Fibroblast of skin of abdomen (primary cell): ENCODE measurements at regions not wholly inside any gene's neighbourhood (a gene's known extent, or its start where the extent isn't known, plus 50 kb on each side); places are given as distances from the start of the nearest gene placed in this dataset.

Source experiments
- DNase-seq: peaks from one replicate; pipeline ENCODE4 v3.0.0-alpha.2; 2013

DNA sequence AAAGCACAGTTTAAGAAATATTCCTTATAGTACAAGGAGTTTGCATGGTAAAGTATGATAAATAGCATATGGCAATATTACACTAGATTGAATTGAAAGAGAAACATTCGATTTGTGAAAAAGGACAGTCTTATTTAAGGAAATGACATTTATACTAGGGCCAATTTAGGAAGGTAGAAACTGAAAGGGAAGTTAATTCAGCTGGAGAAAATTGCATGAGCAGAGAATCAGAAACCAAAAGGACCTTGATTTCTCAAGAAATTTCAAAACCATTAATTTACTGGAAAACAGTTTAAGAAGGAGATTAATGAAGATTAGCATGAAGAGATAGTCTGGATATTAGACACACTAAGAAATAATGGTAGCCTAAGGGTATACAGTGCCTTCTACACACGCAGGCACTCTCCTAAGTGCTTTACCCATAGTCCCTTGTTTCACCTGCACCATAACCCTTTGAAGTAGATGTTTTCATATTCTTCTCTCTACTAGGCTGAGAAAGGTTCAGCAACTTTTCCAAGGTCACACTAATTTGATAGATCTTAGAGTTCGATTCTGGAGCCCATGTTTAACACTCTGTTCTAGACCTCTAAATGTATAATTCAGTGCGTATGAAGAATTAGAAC, 259.1 kb upstream of the SLIT2 start:
- no peak for DNase-seq

DNA sequence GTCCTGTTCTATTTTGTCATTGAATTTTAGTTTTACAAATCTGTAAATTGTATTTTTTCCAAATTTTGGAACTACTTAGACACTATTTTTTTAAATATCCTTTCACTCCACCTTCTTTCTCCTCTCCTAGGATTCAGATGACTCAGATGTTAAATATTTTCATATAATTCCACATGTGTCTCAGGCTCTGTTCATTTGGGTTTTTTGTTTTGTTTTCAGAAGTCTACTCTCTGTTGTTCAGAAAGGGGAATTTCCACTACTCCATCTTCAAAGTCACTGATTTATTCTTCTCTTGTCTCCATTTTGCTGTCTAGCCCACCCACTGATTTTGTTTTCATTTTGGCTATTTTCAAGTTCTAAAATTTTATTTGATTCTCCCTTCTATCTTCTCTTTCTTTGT, 264.0 kb upstream of the SLIT2 start:
- peak; percentile 80 for DNase-seq

DNA sequence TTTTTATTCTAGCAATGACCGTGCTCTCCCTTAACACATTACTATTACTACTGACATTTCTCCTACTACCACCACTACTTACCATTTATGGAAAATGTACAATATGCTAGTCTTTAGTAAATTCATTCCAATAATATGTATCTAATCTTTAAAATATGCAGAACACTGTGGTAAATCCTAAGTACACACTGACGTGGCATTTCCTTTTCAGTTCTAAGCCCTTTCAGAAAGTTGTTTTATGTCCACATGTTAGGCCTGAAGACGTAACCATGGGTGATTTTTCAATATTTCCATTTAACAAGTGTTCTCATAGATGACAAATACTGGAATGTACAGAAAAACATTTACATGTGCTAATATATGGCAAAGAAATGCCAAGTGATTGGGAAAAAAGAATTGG, 268.6 kb upstream of the SLIT2 start:
- DNase-seq, result peak; percentile 99

DNA sequence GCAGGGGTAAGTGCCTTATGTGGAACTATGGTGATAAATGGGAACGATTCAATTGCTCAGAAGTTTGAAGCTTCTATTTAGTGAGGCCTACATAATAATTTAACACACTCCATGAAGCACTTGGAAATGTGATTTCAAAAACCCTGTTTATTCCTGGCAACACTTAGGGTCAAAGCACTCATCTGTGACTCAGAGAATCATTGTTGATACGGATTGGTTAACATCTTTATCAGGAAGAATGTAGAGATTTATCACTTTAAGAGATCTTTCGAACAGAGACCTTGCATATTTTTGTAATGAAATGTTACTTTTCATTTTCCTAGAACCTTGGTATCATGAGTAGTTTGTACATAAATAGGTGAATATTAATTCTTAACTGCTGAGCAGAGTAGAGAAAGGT, 269.1 kb upstream of the SLIT2 start:
- DNase-seq, result peak; percentile 82

DNA sequence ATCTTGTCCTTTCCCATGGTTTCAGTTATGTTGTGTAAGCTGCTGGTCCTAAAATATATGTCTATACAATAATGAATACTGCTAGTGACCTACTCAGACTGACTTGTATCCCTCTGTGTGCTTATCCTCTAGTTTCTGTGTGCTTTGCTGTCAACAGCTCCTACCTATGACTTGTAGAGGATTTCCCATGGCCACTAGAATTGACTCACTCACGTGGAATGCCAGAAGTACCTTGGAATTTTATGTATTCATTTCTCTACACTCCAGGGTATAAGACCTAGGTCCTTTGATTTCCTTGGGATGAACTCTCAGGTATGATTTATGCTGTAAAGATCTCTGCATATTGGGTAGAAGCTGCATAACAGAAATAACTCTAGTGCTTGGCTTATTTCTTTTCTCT, 279.9 kb upstream of the SLIT2 start:
- DNase-seq, result peak; percentile 58

DNA sequence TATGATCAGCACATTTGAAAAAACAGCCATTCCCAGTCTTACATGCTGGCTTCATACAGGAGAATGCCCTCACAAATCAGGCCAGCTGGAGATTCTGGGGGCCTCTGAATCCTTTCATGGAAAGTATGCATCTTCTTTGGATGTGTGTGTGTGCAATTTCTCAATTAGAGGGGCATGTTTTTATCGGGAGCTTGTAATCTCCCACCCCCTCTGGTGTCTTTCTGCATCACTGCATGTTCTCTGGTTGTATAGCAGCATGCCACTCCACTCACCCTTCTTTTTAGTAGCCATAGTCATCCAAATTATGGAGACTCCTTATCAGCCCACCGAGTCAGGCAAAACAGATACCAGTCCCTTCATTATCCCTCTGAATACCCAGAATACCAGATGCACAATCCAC, 282.2 kb upstream of the SLIT2 start:
- no peak for DNase-seq

DNA sequence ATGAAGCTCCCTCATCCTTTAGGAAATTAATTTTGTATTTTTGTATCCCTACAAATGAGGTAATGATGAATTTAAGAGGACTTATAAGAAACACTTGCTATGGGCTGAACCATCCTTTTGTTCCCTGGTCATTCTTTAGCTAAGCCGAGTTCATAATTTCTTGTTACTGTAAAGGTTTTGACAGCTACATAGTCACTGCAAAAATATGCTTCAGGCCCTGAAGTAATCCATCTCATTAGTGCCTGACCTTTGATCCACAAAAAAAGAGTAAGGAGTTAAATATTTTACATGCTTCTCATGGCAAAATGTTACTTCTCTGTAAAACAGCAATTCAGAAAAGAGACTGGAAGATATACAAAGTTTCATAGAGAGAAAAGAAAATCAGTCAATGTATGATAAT, 290.6 kb upstream of the SLIT2 start:
- peak; percentile 92 for DNase-seq

DNA sequence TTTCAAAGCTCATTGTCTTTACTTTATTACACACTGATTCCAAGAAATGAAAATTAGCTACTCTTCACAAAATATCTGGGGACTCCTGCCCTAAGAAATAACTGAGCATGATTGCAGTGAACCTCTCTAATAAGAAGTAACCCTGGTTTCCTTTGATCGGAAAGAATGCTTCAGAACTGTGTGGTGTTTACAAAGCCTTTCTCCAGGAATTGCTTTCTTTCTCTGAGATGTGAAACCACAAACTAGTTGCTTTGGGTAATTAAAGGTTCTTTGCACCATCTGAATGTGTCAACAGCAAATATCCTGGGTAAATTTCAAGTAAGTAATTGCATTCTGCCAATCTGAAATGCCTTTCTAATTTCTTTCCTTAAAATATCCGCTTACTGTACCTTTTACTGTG, 292.9 kb upstream of the SLIT2 start:
- DNase-seq, result no peak

DNA sequence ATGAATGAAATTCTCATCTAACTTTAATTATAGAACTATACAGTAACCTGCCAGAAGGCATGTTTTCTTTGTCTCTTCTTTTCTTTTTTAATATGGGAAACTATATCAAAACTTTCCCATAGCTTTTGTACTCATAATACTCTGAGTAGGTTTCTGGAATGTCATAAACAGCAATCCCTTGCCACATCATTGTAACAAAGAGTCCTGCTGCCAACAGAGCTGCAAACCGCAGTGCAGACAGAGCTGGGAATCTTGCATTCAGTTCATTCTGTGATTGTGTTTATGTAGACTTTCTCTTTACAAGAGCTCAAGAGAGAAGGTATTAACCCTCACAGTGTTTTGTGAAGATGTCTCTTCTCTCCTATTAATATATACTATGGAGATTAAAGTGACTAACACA, 304.4 kb upstream of the SLIT2 start:
- DNase-seq, result peak; percentile 66

DNA sequence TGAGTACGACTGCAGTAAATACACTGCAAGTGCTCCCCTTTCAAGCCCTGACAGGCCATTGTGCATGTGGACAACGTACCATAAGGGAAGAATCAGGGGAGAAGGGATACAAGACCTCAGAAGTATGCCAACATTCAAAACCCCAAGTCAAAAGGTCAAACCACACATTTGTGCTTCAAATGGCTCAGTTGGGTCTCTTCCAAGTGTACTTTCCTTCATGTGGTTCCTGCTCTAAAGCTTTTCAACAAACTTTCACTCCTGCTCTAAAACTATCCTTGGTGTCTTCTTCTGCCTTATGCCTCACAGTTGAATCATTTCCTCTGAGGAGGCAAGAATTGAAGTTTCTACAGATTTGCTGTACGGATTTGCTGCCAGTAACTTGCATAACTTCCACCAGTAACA, 305.7 kb upstream of the SLIT2 start:
- DNase-seq, result peak; percentile 99

DNA sequence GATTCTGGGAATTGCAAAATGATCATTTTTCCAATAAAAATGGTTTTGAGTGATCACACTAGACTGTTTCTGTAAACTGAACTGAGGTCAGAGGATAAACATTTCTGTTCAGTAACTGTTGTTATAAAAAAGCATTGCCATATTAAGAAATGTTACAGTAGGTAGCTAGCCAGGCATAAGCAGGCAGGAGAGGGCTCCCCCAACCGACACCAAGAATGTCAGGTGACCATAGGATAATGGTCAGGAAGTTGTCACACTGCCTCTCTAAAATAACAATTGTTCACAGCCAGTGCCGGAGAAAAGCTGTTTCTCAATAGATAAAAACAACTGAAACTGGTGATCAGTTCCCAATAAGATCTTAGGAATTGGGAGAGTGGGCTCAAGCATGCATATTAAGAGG, 306.2 kb upstream of the SLIT2 start:
- DNase-seq, result no peak

DNA sequence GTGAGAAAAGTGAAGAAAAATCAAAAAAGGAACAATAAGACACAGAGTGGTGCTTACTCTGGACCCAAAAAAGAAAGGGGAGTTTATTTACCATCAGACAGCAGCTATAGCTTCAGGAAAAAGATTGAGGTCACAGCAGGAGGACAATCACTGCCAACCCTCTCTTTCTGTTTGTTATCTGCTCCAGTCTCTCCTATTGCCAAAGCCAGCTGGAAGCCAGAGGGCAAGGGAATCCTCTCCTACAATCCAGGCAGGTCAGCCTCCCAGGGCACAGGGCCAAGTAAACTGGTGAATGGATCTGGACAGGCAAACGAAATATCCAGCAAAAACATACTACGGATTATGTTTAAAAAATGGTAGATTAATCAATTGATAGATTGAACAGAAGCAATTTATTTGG, 306.9 kb upstream of the SLIT2 start:
- DNase-seq, result no peak

DNA sequence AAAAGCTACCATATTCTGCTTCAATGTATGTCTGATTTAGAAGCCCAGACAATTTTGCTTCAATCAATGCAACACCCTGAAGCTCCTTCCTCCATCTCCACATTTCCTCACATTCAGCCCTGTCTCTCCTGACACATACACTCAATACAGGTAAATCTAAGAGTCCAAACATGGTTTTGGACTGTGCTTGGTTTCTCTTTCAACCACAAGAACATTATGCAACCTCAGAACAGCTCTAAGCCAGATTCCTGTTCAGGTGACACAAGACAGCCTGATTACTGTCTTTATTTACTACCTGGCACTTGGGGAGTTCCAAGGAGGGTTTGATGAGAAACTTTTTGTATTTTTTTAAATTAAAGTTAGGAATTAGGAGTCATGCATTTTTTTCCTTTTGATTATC, 307.5 kb upstream of the SLIT2 start:
- DNase-seq, result no peak

DNA sequence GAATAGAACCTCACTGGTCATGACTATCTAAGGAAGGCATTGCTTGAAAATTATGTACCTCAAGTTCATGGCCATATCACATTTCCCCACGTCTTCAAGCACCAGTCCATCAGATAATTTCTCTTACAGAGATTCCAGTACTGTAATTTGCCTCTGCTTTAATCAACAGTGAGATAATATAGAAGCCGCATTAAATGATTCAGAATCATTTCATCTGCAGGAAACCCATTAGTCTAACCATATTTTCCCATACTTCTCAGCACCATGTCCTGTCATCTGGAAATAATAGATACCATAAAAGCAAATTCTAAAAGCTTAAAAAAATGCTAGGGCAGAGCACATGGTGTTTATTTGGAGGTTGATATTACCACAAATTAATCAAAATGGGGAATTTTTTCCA, 310.3 kb upstream of the SLIT2 start:
- peak; percentile 76 for DNase-seq

DNA sequence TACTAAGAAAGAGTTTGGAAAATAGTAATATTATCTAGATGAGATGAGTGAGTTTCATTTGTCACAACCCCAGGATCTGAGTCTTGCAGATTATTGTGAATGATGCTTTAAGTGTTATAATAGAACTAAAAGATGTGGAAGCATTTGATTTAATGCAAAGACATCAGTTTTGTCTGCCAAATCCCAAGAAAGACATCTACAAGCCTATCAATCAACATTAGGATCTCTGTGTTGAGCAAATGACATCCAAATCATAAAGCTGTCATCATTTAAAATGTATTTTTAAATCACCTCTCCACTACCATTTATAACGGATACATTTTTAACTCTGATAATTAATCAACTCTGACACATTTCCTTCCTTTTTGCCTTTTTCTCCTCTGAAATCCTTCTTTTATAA, 310.8 kb upstream of the SLIT2 start:
- peak; percentile 54 for DNase-seq

DNA sequence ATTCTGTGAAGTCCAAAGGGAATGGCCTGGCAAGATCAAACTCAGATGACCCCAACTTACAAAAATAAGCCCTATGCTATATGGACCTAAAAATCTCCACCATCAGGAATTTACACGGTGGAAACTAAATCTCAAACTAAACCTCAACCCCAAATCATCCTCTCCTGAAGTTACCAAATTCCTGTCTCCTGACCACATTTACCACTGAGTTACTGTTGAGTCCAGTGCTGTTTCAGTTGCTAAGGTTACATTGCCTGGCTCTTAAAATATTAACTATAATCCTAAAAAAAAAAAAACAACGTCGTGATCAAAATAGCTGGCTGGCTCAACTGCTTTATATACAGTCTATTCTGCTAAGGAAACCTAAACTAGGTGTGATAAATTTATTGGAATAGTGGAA, 315.2 kb upstream of the SLIT2 start:
- DNase-seq, result peak; percentile 85

DNA sequence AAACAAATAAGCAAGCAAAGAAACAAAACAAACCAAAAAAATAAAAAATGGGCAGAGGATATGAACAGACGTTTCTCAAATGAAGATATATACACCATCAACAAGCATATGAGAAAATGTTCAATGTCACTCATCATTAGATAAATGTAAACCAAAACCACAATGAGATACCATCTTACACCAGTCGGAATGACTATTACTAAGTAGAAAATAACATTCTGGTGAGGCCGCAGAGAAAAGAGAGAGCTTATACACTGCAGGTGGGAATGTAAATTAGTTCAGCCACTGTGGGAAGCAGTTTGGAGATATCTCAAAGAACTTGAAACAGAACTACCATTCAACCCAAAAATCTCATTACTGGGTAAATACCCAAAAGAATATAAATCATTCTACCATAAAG, 321.0 kb upstream of the SLIT2 start:
- no peak for DNase-seq

DNA sequence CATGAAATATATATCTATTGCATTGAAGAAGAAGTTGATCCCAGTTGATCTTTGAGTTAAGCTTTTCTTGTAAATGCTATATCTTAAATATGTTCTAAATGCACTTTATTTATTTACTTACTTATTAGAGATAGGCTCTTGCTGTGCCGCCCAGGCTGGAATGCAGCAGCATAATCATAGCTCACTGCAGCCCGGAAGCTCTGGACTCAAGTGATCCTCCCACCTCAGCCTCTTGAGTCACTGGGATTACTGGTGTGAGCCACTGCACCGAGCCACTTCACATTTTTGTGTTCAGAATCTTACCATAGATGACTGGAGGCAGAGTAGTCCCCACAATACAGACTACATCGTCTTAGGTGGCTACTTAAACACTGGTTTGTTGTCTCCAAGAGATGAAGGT, 324.3 kb upstream of the SLIT2 start:
- DNase-seq, result no peak

DNA sequence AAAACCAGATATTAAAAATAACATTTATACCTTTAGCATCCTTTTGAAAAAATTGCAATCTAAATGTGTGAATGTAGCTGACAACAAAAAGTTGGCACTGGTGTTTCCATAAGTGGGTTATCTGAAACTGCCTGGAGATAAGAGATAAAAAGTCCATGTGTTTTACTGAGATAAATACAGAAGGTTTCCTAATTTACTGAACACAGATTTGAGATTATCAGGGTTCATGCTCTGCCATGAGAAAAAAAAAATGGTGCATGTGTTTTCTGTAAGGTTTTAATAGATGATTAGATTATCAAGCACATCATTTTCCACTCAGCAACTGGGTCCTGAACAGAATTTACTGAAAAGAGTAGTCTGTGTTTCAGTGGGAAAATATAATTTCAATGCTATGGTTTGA, 326.2 kb upstream of the SLIT2 start:
- DNase-seq, result no peak

DNA sequence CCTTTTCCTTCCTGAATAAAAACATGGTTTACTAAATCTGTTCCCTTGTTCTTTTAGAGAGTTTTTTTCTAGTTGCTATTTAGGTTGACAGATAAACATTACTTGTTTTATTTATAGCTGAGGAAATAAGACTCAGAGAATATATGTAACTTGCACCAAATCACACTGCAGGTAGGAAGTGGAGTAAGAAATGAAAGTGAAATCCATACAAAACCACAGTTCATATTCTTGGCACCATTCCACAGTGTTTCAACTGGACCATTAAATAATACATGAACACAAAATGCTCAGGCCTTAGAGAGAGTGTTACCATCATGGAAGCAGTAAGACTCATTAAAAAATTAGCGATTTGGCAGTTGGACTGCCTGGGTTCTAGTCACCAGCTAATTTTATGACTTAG, 326.9 kb upstream of the SLIT2 start:
- DNase-seq, result peak; percentile 4

DNA sequence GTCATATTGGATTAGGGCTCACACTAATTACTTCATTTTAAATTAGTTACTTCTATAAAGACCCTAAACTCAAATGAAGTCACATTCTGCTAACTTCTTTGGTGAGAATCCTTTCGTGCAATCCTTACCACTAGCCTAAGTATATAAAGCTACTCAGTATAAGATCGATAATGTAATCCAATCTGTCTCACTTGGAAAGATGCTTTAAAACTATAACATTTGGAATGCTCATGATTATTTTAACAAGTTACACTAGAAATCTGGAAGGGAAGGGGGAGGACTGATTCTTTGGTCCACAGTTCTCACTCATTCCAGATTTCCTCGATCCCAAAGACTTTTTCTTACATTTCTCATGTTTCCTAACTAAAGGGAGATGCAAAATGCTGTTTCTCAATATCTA, 336.4 kb upstream of the SLIT2 start:
- DNase-seq, result no peak

DNA sequence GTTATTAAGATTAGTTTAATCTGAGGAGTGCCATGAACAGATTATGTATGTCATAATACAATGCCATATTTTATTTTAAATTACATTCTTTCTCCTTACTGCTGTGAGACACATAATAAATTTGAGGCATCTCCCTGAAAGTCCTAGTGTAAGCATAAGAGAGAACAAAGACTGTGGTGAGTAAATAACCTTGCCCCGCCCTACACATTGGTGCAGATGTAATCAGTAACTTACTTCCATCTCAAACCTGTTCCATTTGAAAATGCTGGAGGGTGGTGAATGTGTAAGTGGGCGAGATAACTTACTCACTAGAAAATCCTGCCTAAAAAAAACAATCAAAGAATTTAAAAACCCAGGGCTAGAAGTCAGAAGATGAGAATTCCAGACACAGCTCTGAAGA, 338.1 kb upstream of the SLIT2 start:
- DNase-seq, result no peak

DNA sequence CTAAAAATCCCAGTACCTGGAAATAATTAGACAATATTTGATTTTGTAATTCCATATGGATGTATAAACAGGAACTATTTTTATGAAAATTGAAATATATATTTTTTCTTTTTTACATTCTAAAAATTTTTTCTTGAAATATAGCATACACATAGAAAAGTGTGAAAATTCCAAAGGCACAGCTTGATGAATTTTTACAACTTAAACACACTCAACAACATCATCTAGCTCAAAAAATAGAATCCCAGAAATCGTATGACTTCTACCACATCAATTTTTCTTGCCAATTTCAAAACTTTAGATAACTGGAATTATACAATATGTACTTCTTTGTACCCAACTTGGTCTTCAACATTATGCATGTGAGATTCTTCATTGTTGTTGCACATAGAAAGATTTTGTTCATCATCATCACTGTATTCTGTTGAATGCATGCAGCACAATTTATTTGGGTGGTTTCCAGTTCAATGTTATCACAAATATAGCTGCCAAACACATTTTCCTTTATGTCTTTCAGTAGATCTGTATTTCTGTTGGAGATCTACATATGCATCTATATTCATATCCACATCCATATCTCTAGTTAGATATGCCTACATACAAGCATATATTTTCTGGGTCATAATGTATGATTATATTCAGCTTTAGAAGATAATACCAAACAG, 340.7 kb upstream of the SLIT2 start:
- no peak for DNase-seq

DNA sequence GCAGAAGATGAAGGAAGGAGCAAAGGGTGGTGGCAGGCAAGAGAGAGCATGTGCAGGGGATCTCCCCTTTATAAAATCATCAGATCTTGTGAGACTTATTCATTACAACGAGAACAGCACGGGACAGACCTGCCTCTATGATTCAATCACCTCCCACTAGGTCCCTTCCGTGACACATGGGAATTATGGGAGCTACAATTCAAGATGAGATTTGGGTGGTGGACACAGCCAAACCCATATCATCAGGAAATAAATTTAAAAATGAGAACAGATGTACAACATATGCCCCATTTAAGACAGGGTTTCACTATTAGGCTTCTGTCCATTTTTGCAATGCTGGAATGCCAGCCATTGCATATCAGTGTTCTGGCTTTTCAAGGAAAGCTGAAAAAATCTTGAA, 346.7 kb upstream of the SLIT2 start:
- peak; percentile 57 for DNase-seq

DNA sequence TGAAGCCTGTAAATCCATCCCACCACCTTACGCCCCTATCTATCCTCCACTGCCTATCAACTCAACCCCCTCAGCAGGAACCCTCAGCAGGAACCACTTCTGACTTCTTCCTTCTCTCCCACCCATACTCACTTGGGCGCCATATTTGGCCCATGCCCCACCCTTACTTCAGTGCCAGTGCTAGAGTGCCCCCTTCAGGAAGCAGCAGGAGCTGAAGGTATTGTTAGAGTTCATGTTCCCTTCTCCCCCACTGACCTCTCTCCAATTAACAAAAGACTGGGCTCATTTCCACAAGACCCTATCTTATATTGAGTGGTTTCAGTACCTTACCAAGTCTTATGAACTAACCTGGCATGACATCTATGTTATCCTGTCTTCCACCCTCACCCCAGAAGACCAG, 363.1 kb upstream of the SLIT2 start:
- no peak for DNase-seq
